ENCODE measurements at regions not wholly inside any gene's neighbourhood (a gene's known extent, or its start where the extent isn't known, plus 50 kb on each side); places are given as distances from the start of the nearest gene placed in this dataset.

DNA sequence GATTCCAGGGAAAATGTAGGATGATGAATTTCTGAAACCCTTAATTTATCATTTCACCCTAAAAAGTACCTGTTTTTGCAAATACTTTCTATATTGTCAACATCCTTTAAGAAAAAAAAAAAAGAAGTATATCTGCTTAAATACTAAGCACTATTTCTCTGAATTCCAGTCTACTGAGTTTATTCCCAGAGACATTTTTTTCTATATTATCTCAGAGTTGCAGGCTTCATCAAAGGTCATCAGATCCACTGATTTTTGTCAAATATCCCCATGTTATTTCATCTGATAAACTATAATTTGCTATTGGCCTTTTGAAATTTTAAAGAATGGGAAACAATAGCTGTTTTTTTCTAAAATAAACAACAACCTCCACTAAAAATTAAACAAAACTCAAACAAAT lies 357.6 kb upstream of the ID4 start:
- Histone ChIP-seq H3K4me1 (ENCODE audit: insufficient read depth, low read length, severe bottlenecking) (no peaks in the 10 kb centered on the region), H3F3A (ENCODE audit: insufficient read depth, low read length) (no peaks in the 10 kb centered on the region), H2AFZ (ENCODE audit: low read length) (no peak overlapping the region), H3K27me3 (ENCODE audit: insufficient read depth, low read length) (no peaks in the 10 kb centered on the region), H3K9me2 (ENCODE audit: low read depth, low read length) (no peaks in the 10 kb centered on the region), H3K36me3 (ENCODE audit: insufficient read depth, low read length) (no peaks in the 10 kb centered on the region), H3K79me2 (ENCODE audit: insufficient read depth, low read length) (no peaks in the 10 kb centered on the region), H3K4me2 (ENCODE audit: low read length) (no peak overlapping the region), H3K4me3 (ENCODE audit: low read depth, low read length, poor library complexity, severe bottlenecking) (no peak overlapping the region), H3K27ac (ENCODE audit: low read depth, low read length, poor library complexity, severe bottlenecking) (no peak overlapping the region), H3K9ac (ENCODE audit: low read length) (no peak overlapping the region), H4K20me1 (ENCODE audit: insufficient read depth, low read length) (no peaks in the 10 kb centered on the region), H3K9me3 (ENCODE audit: low read length) (no peaks in the 10 kb centered on the region)
- TF ChIP-seq, protein P1, sequence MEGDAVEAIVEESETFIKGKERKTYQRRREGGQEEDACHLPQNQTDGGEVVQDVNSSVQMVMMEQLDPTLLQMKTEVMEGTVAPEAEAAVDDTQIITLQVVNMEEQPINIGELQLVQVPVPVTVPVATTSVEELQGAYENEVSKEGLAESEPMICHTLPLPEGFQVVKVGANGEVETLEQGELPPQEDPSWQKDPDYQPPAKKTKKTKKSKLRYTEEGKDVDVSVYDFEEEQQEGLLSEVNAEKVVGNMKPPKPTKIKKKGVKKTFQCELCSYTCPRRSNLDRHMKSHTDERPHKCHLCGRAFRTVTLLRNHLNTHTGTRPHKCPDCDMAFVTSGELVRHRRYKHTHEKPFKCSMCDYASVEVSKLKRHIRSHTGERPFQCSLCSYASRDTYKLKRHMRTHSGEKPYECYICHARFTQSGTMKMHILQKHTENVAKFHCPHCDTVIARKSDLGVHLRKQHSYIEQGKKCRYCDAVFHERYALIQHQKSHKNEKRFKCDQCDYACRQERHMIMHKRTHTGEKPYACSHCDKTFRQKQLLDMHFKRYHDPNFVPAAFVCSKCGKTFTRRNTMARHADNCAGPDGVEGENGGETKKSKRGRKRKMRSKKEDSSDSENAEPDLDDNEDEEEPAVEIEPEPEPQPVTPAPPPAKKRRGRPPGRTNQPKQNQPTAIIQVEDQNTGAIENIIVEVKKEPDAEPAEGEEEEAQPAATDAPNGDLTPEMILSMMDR (IDR thresholded peaks at IDR 0.05; ENCODE audit: low read length), result no peak
- TF ChIP-seq EZH2 (IDR thresholded peaks at IDR 0.05; ENCODE audit: borderline replicate concordance, low read length), result no peak

DNA sequence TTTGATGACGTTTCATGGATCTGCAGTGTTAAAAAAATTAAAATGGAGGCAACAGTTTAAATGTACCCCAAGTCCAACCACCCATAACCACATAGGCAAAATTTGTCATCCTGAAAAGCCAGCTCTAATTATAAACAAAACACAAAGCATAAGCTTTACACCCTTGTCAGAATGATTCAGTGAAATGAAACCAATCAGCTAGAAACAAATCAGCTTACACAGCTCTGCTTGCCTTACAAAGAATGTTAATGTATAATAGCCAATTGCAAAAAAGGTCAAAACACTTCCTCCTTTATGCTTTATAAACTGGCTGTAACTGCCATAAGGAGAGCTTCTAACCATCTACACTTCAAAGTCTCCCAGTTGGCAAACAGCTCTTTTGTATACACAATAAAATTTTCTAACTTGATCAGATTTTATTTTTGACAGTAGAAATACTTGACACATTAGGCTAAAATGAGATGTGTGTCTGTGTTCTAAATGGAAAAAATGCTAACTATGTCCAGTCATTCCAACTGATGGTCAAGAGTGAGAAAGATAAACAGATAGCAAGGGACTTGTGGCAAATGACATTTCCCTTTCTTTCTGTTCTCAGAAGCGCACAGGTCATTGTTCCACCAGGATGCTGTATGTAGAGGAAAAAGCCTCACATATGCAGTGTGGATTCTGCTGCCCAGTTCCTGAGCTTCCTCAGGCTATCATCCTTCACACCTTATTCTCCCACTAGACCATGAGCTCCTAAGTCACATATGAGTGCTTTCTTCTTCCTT lies 344.3 kb upstream of the ID4 start:
- H3K4me3 ChIP-seq (ENCODE audit: low read depth, low read length, poor library complexity, severe bottlenecking), result no peak overlapping the region
- no peaks in the 10 kb centered on the region for H3K9me3 ChIP-seq (ENCODE audit: low read length)
- no peaks in the 10 kb centered on the region for H3K4me1 ChIP-seq (ENCODE audit: insufficient read depth, low read length, severe bottlenecking)
- no peaks in the 10 kb centered on the region for H3K9me2 ChIP-seq (ENCODE audit: low read depth, low read length)
- H3K9ac ChIP-seq (ENCODE audit: low read length), result no peak overlapping the region
- no peaks in the 10 kb centered on the region for H3K27me3 ChIP-seq (ENCODE audit: insufficient read depth, low read length)
- H3F3A ChIP-seq (ENCODE audit: insufficient read depth, low read length), result no peaks in the 10 kb centered on the region
- H3K4me2 ChIP-seq (ENCODE audit: low read length), result no peak overlapping the region
- no peak overlapping the region for H2AFZ ChIP-seq (ENCODE audit: low read length)
- H4K20me1 ChIP-seq (ENCODE audit: insufficient read depth, low read length), result no peaks in the 10 kb centered on the region
- H3K36me3 ChIP-seq (ENCODE audit: insufficient read depth, low read length), result no peaks in the 10 kb centered on the region
- H3K27ac ChIP-seq (ENCODE audit: low read depth, low read length, poor library complexity, severe bottlenecking), result no peak overlapping the region
- no peaks in the 10 kb centered on the region for H3K79me2 ChIP-seq (ENCODE audit: insufficient read depth, low read length)
- TF ChIP-seq, protein P1 (IDR thresholded peaks at IDR 0.05; ENCODE audit: low read length), result no peak
- TF ChIP-seq EZH2 (IDR thresholded peaks at IDR 0.05; ENCODE audit: borderline replicate concordance, low read length), result no peak

DNA sequence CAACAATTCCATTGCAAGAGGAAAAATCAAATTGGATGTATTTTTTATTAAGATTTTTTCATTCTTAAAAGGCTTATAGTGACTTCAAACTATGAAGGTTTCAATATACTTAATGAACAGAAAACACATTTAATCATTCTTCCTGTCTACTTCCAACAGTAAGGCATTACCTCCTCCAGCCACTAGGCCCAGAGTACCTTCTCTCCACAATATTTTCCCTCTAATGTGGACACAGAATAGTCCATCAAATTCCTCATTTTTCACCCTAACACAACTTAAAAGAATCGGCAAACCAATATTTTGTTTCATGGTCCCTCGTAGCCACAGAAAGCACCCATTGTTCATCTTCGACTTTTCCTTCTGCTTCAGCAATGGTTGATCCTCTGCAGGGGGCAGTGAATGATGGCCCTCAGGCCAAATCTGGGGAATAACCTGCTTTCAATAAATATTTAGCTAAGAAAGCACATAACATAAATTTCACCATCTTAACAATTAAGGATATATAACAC lies 335.4 kb upstream of the ID4 start:
- Histone ChIP-seq H3K27ac (ENCODE audit: low read depth, low read length, poor library complexity, severe bottlenecking) (no peak overlapping the region), H3K4me3 (ENCODE audit: low read depth, low read length, poor library complexity, severe bottlenecking) (no peak overlapping the region), H2AFZ (ENCODE audit: low read length) (no peak overlapping the region), H3K9me2 (ENCODE audit: low read depth, low read length) (no peaks in the 10 kb centered on the region), H3K4me2 (ENCODE audit: low read length) (no peak overlapping the region), H3K27me3 (ENCODE audit: insufficient read depth, low read length) (no peaks in the 10 kb centered on the region), H3F3A (ENCODE audit: insufficient read depth, low read length) (no peaks in the 10 kb centered on the region), H4K20me1 (ENCODE audit: insufficient read depth, low read length) (no peaks in the 10 kb centered on the region), H3K4me1 (ENCODE audit: insufficient read depth, low read length, severe bottlenecking) (no peaks in the 10 kb centered on the region), H3K9ac (ENCODE audit: low read length) (no peak overlapping the region), H3K9me3 (ENCODE audit: low read length) (no peaks in the 10 kb centered on the region), H3K79me2 (ENCODE audit: insufficient read depth, low read length) (no peaks in the 10 kb centered on the region), H3K36me3 (ENCODE audit: insufficient read depth, low read length) (no peaks in the 10 kb centered on the region)
- TF ChIP-seq, protein P1 (IDR thresholded peaks at IDR 0.05; ENCODE audit: low read length), result no peak
- TF ChIP-seq EZH2 (IDR thresholded peaks at IDR 0.05; ENCODE audit: borderline replicate concordance, low read length), result no peak

Data from OCI-LY1 (cell line).